HepG2 (cell line): ENCODE measurements at regions not wholly inside any gene's neighbourhood (a gene's known extent, or its start where the extent isn't known, plus 50 kb on each side); places are given as distances from the start of the nearest gene placed in this dataset.
A peak's percentile ranks its signal among the peaks of the same experiment; 100 is the strongest.

Source experiments
- FLYWCH1 ChIP-seq: sonication (generic); formaldehyde crosslinking; IDR thresholded peaks from 2 replicates; pipeline ENCODE4 v1.8.1; 2023; ENCODE audit warnings: mild to moderate bottlenecking, missing genetic modification reagents
- HDAC6 ChIP-seq: fragments of 200-600 bp; sonication (generic); IDR thresholded peaks from 2 replicates; pipeline ENCODE4 v1.7.0; 2017; ENCODE audit warnings: mild to moderate bottlenecking, antibody characterized with exemption, low read length, low read depth
- JARID2 ChIP-seq: sonication (generic); formaldehyde crosslinking; IDR thresholded peaks from 2 replicates; pipeline ENCODE4 v1.8.1; 2023; ENCODE audit warnings: missing genetic modification reagents, inconsistent platforms; ENCODE audit not compliant: insufficient replicate concordance
- KLF6 ChIP-seq: IDR thresholded peaks from 2 replicates; pipeline ENCODE4 v1.8.0; 2016; ENCODE audit warnings: missing biosample characterization, missing genetic modification reagents
- MBNL3 ChIP-seq: fragments of 250-450 bp; sonication (Bioruptor Pico); conservative IDR thresholded peaks from 2 replicates; pipeline ENCODE4 v1.8.0; 2022; ENCODE audit warnings: mild to moderate bottlenecking, inconsistent platforms
- PCBP2 ChIP-seq: fragments of 200-400 bp; formaldehyde crosslinking; optimal IDR thresholded peaks from 2 replicates; pipeline ENCODE3; 2018; ENCODE audit warnings: low read length, low read depth; ENCODE audit not compliant: poor library complexity, severe bottlenecking
- SNRNP70 ChIP-seq: fragments of 200-400 bp; formaldehyde crosslinking; IDR thresholded peaks from 2 replicates; pipeline ENCODE4 v1.6.1; 2017; ENCODE audit warnings: mild to moderate bottlenecking, low read depth, low read length, moderate library complexity
- TMF1 ChIP-seq: sonication (generic); formaldehyde crosslinking; IDR thresholded peaks from 2 replicates; pipeline ENCODE4 v1.8.1; 2022; ENCODE audit warnings: low read depth, missing genetic modification reagents
- ZFP36L1 ChIP-seq: sonication (generic); formaldehyde crosslinking; IDR thresholded peaks from 2 replicates; pipeline ENCODE4 v1.8.0; 2022; ENCODE audit warnings: mild to moderate bottlenecking, missing genetic modification reagents, moderate library complexity
- ZNF136 ChIP-seq: sonication (generic); formaldehyde crosslinking; IDR thresholded peaks from 2 replicates; pipeline ENCODE4 v1.8.1; 2022; ENCODE audit warnings: low read depth, mild to moderate bottlenecking, moderate library complexity, missing genetic modification reagents
- ZNF282 ChIP-seq: fragments of 450-650 bp; IDR thresholded peaks from 2 replicates; pipeline ENCODE4 v1.6.1; 2018; ENCODE audit not compliant: partially characterized antibody
- TF ChIP-seq, protein P1 (sequence below): sonication (generic); formaldehyde crosslinking; IDR thresholded peaks from 2 replicates; pipeline ENCODE4 v1.4.0; 2020; ENCODE audit warnings: missing genetic modification reagents
- TF ChIP-seq, protein P2 (sequence below): sonication (generic); formaldehyde crosslinking; IDR thresholded peaks from 2 replicates; pipeline ENCODE4 v1.8.1; 2023; ENCODE audit warnings: mild to moderate bottlenecking, inconsistent platforms, moderate library complexity, missing genetic modification reagents, borderline replicate concordance
- TF ChIP-seq, protein P3 (sequence below): sonication (generic); formaldehyde crosslinking; IDR thresholded peaks from 2 replicates; pipeline ENCODE4 v1.4.0; 2020; ENCODE audit warnings: missing genetic modification reagents
- TF ChIP-seq, protein P4 (sequence below), 2 experiments: sonication (generic) in 1 of 2; formaldehyde crosslinking in 1 of 2; IDR thresholded peaks; 2 replicates each; pipeline versions ENCODE4 v1.4.0 to v1.6.1; 2016 to 2020; ENCODE audit warnings: borderline replicate concordance in 1 of 2, low read depth in 1 of 2, mild to moderate bottlenecking in 1 of 2, missing genetic modification reagents in 1 of 2
- TF ChIP-seq, protein P5 (sequence below): sonication (generic); formaldehyde crosslinking; IDR thresholded peaks from 2 replicates; pipeline ENCODE4 v1.5.1; 2020; ENCODE audit warnings: missing genetic modification reagents, mild to moderate bottlenecking, borderline replicate concordance

DNA sequence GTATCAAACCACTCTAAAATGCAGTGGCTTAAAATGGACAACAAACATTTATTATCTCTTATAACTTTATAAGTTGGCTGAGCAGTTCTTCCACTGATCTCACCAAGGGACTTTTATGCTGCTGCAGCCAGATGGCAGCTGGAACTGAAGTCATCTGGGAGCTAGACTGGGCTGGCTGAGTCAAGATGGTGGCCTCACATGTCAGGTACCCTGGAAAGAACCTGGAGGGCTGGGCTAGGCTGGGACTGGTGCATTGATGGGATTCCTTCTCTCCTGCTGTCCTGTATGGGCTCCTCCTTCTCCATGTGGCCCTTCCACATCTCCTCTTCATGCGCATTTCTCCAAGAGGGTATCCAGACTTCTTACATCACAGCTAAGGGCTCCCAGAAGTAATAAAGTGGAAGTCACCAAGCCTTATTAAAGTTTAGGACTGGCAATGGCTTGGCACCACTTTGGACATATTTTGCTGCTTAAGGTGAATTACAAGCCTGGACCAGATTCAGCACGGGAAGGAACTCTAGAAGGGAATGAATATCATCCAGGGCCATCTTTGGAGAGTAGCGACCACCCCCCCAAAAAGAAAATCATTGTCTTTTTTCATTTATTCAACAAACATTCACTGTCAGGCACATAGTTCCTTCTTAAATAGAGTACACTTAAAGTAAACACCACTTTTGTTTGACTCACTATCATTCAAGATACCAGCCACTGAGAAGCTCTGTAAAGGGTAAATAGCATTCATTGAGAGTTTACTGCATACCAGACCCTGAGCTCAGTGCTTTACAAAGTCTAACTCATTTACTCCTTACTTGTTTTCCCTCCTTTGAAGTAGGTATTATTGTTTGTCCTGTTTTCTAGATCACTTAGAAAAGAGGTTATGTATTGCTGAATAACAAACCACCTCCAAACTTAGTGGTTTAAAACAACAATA is 138.0 kb downstream of the ZFP36L2 start (continued):
- TF ChIP-seq SNRNP70 (no peak), PCBP2 (no peak), MBNL3 (no peak), FLYWCH1 (CRISPR knock-in tag) (no peak), JARID2 (CRISPR knock-in tag) (no peak), KLF6 (CRISPR knock-in tag) (no peak), ZNF282 (no peak), HDAC6 (no peak), ZFP36L1 (CRISPR knock-in tag) (peak; percentile 51; the same call in 1 of the 2 replicates), ZNF136 (no peak), TMF1 (CRISPR knock-in tag) (no peak)
- TF ChIP-seq, protein P1, sequence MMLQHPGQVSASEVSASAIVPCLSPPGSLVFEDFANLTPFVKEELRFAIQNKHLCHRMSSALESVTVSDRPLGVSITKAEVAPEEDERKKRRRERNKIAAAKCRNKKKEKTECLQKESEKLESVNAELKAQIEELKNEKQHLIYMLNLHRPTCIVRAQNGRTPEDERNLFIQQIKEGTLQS (CRISPR knock-in tag): no peak
- TF ChIP-seq, protein P2, sequence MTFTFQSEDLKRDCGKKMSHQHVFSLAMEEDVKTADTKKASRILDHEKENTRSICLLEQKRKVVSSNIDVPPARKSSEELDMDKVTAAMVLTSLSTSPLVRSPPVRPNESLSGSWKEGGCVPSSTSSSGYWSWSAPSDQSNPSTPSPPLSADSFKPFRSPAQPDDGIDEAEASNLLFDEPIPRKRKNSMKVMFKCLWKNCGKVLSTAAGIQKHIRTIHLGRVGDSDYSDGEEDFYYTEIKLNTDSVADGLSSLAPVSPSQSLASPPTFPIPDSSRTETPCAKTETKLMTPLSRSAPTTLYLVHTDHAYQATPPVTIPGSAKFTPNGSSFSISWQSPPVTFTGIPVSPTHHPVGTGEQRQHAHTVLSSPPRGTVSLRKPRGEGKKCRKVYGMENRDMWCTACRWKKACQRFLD (CRISPR knock-in tag): no peak
- TF ChIP-seq, protein P3, sequence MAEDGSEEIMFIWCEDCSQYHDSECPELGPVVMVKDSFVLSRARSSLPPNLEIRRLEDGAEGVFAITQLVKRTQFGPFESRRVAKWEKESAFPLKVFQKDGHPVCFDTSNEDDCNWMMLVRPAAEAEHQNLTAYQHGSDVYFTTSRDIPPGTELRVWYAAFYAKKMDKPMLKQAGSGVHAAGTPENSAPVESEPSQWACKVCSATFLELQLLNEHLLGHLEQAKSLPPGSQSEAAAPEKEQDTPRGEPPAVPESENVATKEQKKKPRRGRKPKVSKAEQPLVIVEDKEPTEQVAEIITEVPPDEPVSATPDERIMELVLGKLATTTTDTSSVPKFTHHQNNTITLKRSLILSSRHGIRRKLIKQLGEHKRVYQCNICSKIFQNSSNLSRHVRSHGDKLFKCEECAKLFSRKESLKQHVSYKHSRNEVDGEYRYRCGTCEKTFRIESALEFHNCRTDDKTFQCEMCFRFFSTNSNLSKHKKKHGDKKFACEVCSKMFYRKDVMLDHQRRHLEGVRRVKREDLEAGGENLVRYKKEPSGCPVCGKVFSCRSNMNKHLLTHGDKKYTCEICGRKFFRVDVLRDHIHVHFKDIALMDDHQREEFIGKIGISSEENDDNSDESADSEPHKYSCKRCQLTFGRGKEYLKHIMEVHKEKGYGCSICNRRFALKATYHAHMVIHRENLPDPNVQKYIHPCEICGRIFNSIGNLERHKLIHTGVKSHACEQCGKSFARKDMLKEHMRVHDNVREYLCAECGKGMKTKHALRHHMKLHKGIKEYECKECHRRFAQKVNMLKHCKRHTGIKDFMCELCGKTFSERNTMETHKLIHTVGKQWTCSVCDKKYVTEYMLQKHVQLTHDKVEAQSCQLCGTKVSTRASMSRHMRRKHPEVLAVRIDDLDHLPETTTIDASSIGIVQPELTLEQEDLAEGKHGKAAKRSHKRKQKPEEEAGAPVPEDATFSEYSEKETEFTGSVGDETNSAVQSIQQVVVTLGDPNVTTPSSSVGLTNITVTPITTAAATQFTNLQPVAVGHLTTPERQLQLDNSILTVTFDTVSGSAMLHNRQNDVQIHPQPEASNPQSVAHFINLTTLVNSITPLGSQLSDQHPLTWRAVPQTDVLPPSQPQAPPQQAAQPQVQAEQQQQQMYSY (CRISPR knock-in tag): peak; percentile 77
- TF ChIP-seq, protein P4, sequence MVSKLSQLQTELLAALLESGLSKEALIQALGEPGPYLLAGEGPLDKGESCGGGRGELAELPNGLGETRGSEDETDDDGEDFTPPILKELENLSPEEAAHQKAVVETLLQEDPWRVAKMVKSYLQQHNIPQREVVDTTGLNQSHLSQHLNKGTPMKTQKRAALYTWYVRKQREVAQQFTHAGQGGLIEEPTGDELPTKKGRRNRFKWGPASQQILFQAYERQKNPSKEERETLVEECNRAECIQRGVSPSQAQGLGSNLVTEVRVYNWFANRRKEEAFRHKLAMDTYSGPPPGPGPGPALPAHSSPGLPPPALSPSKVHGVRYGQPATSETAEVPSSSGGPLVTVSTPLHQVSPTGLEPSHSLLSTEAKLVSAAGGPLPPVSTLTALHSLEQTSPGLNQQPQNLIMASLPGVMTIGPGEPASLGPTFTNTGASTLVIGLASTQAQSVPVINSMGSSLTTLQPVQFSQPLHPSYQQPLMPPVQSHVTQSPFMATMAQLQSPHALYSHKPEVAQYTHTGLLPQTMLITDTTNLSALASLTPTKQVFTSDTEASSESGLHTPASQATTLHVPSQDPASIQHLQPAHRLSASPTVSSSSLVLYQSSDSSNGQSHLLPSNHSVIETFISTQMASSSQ (IDR thresholded peaks at IDR 0.05; ENCODE audit: low read depth): peak; percentile 70
- TF ChIP-seq, protein P4 (CRISPR knock-in tag; IDR thresholded peaks at IDR 0.05; ENCODE audit: borderline replicate concordance): peak; percentile 77; the same call in 1 of the 2 replicates
- TF ChIP-seq, protein P5, sequence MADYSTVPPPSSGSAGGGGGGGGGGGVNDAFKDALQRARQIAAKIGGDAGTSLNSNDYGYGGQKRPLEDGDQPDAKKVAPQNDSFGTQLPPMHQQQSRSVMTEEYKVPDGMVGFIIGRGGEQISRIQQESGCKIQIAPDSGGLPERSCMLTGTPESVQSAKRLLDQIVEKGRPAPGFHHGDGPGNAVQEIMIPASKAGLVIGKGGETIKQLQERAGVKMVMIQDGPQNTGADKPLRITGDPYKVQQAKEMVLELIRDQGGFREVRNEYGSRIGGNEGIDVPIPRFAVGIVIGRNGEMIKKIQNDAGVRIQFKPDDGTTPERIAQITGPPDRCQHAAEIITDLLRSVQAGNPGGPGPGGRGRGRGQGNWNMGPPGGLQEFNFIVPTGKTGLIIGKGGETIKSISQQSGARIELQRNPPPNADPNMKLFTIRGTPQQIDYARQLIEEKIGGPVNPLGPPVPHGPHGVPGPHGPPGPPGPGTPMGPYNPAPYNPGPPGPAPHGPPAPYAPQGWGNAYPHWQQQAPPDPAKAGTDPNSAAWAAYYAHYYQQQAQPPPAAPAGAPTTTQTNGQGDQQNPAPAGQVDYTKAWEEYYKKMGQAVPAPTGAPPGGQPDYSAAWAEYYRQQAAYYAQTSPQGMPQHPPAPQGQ (CRISPR knock-in tag): no peak
